HG03039 (cell line): ENCODE measurements at regions not wholly inside any gene's neighbourhood (a gene's known extent, or its start where the extent isn't known, plus 50 kb on each side); places are given as distances from the start of the nearest gene placed in this dataset.
"Not testable (repeated sequence)": the region's sequence is repeated elsewhere in the genome, so short reads cannot be mapped to it uniquely, and the experiment has no call there.

Source experiments
- ATAC-seq: cut with Tn5 transposase; IDR thresholded peaks from one replicate; pipeline ENCODE4 v1.9.1; 2021; ENCODE audit warnings: mild to moderate bottlenecking, moderate library complexity; ENCODE audit not compliant: unreplicated experiment

DNA sequence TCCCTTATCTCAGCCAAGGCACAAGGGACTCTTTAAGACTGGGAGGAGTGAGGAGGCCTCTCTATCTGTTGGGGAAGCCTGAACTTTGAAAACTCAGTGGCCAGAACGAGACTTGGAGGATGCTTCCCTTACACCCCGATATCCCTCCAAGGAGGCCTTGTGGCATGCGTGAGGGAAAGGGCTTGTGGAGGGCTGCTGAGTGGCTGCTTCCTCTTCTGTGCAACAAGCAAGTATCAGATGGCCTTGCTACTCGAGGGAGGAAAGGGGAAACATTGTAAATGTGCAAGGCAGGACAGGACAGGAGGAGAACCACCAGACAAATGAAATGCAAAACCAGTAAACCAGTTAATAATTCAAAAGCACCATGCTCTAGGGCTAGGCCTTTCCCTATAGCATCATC lies 306.5 kb upstream of the MAP3K7 start:
- ATAC-seq, result no peak

DNA sequence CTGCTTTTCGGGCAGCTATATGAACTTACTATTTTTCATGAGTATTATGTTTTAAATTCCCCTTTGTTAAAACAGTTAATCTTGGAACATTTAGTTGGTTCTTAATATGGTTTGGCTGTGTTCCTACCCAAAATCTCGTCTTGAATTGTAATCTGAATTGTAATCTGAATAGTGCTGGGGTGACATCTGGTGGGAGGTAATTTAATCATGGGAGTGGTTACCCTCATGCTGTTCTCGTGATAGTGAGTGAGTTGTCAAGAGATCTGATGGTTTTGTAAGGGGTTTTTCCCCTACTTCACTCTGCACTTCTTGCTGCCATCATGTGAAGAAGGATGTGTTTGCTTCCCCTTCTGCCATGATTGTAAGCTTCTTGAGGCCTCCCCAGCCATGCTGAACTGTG lies 305.4 kb upstream of the MAP3K7 start:
- no peak for ATAC-seq

DNA sequence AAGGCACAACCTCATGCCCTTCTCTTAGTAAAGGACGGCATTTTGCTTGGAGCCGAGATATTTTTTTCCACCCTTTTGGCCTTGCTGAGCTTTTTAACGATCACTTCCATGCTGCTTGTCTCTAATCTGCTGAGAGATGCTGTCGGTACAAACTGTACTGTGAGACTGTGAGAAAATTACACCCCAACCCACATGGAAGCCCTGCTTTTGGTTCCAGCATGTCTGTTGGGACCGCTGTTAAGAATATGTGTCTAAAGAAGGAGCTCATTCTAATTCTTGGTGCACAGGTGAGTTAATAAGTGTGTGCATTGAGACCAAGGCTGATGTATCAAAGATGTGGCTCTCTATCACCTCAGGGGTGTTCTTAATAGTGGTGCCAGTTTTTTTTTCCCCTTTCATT lies 304.5 kb upstream of the MAP3K7 start:
- ATAC-seq, result no peak

DNA sequence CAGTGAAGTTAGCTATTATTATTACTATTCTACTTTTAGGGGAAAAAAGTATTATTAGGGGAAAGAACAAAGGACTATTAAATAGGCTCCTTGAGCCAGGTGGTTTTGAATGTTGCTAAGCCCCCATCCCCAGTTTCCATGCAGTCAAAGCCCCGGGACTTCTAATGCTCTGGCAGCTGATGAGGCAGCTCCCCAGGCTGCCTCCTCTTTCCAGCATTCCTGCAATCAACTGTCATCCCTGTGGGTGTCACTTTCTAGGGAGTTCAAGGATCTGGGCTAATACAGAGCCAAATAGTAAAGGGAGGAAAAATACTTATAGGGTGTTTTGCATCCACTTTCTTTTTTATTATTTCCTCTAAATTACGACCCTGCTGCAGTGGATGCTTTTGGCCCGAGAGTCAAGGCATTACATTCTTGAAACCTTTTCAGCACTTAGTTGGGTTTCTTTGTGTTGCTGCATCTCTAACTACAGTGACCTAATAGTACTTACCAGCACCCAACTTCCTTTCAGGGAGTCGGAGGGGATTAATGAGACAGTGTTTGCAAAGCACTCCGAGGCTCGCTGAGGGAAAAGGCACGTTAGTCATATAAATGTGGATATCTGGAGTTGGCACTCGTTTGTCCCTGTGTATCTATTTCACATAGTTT lies 303.9 kb upstream of the MAP3K7 start:
- no peak for ATAC-seq

DNA sequence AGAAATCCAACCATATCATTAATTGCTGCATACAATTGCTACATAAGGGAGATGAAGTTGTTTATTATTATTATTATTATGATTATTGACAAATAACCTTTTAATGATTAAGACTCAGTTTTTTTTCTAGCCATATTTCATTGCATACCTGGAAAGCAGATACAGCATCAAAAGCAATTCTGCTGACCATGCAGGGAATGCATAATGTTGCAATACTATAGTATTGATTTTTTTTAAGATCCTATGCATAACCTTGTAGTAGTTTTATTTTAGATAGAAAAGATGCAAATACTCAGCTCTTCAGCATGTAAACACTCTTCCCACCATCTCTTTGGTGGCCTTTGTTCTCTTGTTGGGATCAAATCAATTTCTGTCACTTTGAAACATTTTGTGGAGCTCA lies 300.9 kb upstream of the MAP3K7 start:
- ATAC-seq, result no peak

DNA sequence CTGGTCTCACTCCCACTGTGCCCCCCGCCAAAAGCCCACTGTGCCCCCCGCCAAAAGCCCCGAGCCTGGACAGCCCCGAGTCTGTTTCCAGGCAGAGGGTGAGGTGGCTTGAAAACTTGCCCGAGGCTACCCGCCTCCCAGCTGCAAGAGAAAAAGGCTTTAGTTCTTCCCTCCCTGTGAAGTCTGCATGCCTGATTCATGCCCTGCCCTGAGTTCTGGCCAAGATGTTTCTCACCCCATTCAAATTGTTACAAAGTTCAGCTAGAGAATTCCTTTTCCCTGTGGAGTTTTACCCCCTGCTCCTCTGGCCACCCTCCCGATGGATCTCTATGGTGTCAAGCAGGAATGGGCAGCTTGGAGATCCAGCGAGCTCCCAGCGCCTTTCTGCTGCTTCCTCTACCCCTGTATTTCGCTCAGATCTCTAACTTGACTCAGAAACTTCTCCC lies 298.8 kb upstream of the MAP3K7 start:
- no peak for ATAC-seq

DNA sequence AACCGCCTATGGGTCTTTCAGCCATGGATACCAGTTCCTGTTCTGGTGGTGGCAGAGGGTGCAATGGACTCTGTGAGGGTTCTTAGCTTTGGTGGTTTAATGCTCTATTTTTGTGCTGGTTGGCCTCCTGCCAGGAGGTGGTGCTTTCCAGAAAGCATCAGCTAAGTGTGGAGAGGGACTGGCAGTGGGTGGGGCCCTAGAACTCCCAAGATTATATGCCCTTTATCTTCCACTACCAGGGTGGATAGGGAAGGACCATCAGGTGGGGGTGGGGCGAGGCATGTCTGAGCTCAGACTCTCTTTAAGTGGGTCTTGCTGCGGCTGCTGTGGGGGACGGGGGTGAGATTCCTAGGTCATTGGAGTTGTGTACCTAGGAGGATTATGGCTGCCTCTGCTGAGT lies 298.3 kb upstream of the MAP3K7 start:
- ATAC-seq, result not testable (repeated sequence)

DNA sequence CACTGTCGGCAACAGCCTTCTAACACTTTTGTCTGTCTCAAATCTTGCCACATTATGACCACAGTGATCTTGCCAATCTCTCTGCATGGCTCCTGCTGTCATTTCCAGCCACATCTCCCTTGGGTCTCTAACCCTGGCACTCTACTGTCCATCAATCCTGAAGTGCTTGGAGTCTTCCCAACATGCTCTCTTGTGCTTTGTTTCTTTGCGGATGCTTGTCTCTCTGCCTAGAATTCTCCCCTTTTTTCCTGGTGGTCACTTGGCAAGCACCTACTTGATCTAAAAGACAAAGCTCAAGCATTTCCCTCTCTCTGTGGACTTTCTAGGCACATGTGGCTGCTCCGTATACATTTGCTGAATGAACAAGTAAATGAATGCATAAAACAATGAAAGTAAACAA lies 290.7 kb upstream of the MAP3K7 start:
- ATAC-seq, result no peak

DNA sequence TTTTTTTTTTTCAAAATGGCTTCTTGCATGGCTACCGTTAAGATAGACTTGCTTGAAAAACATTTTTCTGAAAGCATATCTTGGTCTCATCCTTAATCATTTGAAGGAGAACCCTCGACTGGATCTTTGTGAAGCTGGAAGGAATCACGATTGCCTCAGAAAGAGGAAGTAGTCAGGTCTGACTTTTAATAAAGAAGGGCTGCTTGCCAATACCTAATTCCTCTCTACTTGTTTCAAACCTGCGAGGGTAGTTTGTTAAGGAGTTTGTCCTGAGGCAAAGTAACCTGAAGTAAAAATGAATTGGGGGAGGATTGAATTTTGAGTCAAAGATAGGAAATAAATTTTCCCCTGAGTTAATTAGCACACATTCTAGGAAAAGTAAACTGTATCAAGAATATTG lies 288.1 kb upstream of the MAP3K7 start:
- ATAC-seq, result no peak

DNA sequence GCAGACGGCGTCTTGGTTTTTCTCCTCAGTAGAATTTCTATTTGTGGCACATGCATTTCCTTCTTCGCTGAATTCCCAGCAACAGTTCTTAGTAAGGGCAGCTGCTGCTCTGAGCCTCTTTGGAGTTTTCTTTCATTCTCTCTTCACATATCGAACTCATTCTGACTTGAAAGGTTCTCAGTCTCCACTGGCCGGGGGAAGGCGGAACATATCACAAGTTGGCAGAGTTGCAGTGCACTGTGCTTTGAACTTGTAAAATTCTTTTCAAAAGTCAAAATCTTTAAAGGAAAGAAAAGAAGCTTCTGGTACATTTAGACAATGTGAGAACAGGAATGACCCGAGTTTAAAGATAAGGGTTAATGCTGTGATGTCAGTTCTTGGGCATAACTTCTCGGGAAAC lies 286.1 kb upstream of the MAP3K7 start:
- no peak for ATAC-seq

DNA sequence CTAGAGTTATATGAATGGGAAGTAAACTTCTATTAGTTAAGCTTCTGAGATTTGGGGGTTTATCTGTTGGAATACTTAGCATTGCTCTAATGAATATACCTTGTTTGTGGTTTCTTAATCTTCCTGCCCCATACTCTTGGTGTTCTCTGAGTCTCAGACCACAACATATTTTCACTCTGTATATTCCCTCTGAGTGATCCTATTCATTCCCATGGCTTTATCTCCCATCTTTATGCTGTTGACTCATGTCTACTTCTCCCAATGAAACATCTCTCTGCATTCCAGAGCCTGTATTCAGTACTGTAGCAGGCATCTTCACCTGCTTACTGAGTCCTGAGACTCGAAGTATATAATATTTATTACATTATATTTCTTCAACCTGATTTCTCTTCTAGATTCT lies 283.7 kb upstream of the MAP3K7 start:
- no peak for ATAC-seq

DNA sequence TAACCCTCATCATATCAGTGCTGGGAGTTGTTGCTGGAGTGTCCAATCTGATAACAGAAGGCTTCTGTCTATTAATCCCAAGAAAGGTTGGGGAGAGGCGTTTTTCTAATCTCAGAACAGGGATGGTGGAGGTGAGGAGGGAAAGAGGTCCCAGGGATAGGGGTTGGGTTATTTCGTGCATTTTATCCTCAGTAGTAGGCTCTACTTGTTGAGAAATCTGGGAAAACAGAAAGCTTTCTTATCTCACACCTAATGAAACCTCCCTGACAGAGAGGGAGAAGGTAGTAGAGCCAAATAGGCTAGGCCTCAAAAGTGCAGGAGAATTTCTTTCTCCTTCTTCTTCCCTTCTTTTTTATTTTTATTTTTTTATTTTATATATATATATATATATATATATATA lies 281.8 kb upstream of the MAP3K7 start:
- no peak for ATAC-seq

DNA sequence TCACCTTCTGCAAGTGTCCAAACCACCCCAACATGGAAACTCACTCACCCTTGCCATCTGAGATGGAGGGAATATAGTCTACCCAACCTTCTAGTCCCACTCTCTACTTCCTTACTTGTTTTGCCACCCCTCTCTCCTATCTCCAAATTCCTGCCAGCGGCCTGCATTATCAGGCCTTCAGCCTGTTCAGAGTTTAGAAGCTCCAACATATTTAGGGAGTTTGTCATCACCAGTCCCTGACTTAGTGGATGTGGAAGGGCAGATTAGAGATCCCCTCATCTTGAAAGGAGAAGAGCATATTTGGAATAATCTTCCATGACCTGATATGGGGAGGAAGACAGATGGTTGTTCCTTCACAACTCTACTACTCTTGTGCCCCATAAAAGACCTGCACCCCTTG lies 281.4 kb upstream of the MAP3K7 start:
- ATAC-seq, result no peak

DNA sequence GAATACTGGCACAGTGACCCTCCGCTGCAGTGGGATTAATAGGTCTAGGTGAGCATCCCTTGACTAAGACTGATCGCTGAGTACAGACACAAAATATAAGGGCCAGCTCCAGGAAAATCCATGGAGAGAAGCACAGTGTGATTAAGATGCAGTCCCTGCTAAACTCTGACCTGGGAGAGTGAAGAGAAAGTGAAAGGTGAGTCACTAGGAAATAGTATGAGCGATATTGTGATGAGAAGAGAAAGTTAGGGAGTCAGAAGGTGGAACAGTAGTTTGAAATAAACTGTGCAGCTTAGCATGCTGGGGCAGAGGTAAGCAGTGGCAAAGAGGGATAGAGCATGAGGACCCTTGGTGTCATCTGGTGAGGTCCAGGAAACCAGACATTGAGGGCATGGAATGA lies 278.6 kb upstream of the MAP3K7 start:
- no peak for ATAC-seq

DNA sequence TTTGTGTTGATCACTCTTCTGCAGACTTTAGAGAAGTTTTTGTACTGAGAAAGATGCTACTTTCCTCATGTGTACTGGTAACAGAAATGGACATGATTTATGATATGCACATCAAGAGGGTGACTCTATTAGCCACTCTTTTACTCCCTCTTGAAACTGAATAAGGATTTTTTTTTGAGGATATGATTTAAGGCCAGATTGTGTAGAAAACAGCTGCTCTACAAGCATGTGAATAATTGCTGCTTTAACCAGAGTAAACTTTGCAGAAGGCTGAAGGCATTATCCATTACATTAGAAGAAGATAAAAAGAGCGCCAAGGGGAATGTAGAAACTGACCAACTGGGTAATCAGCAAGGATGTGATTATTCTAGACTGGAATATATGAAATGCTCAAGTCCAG lies 276.2 kb upstream of the MAP3K7 start:
- ATAC-seq, result no peak

DNA sequence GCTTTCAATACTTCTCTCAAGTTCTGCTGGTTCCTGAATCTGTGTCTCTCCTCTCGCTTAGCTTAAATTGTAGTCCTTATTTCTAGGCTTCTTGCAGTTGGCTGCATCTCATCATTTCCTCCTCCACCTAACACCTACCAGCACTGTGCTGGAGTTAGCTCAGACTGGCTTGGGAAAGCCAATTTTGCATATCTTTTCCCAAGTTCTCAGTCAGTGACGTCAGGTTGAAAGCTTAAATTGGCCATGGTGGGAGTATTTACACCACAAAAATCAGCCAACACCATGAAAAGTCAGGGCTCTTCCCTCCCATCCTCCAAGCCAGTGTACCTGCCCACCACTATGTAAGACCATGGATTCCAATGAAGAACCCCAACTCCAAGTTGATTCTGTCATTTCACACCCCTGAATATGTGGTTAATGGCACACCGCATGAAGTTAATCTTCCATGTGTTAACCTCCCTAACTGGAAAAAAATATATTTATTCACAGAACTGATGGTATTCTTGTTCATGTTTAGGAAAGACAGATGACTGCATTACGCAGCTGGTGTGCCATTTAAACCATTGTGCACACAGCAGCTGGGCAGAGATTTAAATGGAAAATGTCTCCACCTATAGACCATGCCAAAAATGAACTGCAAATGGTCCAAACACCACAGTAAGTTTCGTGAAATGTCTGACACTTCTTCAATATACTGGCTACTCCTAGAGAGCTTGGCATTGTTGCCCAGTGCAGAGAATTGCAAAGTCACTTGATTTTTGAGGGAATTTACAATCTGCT lies 274.1 kb upstream of the MAP3K7 start:
- ATAC-seq, result no peak

DNA sequence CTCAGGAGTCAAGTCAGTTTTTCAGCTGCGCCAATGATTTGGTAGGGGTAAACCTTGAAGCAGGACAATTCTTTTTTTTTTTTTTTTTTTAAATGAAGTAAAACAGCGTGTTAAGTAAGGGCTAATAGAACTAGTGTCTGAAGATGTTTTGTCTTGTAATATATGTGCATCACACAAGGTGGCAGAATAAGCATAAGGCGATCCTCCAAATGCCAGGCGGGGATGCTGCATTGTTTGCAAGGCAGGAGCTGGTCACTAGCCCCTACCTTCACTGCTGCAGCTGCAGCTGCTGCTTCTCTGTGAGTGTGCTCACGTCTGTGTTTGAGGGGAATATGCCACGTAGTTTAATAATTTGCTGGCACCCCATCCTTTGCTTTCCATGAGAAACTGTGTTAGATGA lies 272.7 kb upstream of the MAP3K7 start:
- no peak for ATAC-seq

DNA sequence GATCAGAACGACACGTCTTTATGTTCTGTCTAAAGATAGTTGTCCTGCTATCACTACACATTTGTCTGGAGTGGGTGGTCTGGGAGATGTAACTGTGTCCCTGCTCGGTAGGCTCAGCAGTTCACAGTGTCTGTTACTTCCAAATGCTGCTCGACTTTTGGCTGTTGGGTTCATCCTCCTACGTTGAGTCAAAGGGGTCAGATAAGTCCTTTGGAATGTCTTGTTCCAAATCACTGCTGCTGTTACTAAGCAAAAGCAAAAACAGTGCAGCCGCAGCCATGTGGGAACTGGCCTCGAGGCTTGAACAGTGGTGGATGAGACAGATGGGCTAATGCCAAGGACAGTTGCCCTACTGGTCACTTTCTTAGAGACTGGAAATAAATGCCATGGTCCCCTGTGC lies 272.2 kb upstream of the MAP3K7 start:
- ATAC-seq, result no peak

DNA sequence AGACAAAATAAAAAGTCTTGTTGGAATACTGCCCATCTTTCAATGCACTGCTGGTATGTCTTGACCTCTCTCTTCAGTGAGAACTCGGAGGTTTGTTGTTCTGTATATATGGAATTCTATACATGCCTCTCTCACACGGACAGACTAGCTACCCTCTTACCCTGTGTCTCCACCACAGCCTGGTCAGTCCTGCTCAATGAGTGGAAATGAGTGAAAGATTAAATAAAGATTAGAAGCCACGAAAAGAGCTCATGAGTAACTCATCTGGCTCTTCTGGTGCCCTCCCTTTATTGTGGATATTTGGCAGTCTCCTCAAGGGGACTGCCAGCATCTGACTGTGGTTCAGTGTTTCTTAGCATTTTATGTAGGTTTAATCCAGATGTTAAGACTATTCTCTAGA lies 262.8 kb upstream of the MAP3K7 start:
- no peak for ATAC-seq

DNA sequence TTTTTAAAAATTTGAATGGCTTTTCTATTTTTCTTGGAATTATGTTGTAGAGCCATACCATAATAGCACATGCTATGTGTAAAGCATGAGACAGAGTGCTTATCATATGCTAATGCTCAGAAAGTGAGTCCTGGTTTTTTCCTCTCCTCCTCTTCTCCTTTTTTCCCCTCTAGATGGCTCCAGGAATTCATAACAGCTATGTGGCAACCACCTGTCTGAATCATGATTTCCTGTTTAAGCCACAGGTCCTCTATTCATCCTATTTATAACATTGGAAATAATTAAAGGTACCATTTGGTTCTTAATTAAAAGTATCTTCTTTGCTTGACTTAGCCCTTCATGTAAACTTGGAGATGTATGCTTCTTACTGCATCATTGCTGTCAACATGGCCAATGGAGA lies 260.0 kb upstream of the MAP3K7 start:
- ATAC-seq, result no peak

DNA sequence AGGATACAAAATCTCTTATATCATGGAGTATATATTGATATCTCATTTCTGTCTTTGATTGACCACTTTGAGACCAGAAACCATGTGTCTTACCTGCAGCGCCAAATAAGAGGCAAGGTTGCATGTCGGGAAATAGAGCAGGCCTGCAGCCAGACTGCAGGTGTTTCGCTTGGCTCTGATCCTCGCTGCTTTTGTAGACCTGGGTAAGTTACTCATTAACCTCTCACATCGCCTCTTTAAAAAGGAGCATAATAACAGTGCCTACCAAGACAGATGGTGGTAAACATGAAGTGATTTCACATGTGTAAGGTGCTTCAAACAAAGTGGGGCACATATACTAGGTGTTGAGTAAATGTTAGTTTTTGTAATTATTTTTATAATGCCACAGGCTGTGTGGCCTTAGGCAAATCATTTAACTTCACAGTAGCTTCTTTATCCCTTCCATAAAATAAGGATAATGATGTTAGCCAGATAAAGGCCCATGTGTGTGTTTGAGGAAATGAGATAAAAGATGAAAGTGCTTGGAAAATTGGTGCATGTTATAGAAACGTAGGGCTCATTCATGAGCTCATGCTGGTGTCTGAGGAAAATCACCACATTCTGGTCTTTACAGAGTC lies 248.8 kb upstream of the MAP3K7 start:
- ATAC-seq, result no peak

DNA sequence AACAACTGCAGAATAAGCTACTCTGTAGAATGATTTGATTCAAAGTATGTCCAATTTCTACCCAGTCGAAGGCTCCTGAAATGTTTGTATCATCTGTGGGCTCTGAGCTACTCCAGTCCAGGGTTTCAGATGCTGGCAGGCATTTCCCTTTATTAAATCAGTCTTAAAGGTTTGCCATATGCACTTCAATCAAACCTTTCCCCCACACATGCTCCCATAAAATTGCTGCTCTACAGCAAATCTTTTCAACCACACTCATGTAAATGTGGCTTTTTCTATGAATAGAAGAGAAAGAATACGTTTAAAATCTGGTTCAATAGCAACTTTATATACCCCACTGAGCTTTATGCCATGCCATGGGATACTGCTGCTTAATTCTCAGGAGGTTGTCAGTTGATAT lies 242.4 kb upstream of the MAP3K7 start:
- no peak for ATAC-seq
